Progenitor cell of endocrine pancreas (in vitro differentiated cells): ENCODE measurements at regions not wholly inside any gene's neighbourhood (a gene's known extent, or its start where the extent isn't known, plus 50 kb on each side); places are given as distances from the start of the nearest gene placed in this dataset.
"Not testable (repeated sequence)": the region's sequence is repeated elsewhere in the genome, so short reads cannot be mapped to it uniquely, and the experiment has no call there.

Source experiments
- DNase-seq: peaks from one replicate; pipeline ENCODE4 v3.0.0; 2021; ENCODE audit warnings: low spot score; ENCODE audit not compliant: unreplicated experiment
- H3K27ac Mint-ChIP-seq: 2 replicates; pipeline ENCODE4 v1.8.0; 2021; ENCODE audit warnings: mild to moderate bottlenecking, moderate library complexity, mixed read lengths
- H3K27me3 Mint-ChIP-seq: 2 replicates; pipeline ENCODE4 v1.8.0; 2021; ENCODE audit warnings: mixed read lengths
- H3K36me3 Mint-ChIP-seq: 2 replicates; pipeline ENCODE4 v1.8.0; 2022; ENCODE audit warnings: mixed read lengths; ENCODE audit not compliant: insufficient read depth
- H3K4me1 Mint-ChIP-seq: 2 replicates; pipeline ENCODE4 v1.8.0; 2021; ENCODE audit warnings: low read depth, mixed read lengths
- H3K4me3 Mint-ChIP-seq: 2 replicates; pipeline ENCODE4 v1.8.0; 2021; ENCODE audit warnings: low read depth, mild to moderate bottlenecking, moderate library complexity, mixed read lengths
- H3K9me3 Mint-ChIP-seq: 2 replicates; pipeline ENCODE4 v1.8.0; 2021; ENCODE audit warnings: low read depth, mixed read lengths
- CTCF ChIP-seq: fragments of 200-600 bp; sonication (generic); IDR thresholded peaks from one replicate; pipeline ENCODE4 v1.5.0; 2021; ENCODE audit warnings: antibody characterized with exemption, mild to moderate bottlenecking; ENCODE audit not compliant: unreplicated experiment

GRCh38 chr7:89621925-89622641 is 532.2 kb upstream of the STEAP1 start:
- H3K27me3 Mint-ChIP-seq, result peaks cover 20% of the 10 kb centered on the region
- no peak overlapping the region for H3K27ac Mint-ChIP-seq
- TF ChIP-seq CTCF, result no peak

GRCh38 chr7:89623018-89623672 is 531.1 kb upstream of the STEAP1 start:
- peaks cover 9% of the 10 kb centered on the region for H3K4me1 Mint-ChIP-seq
- no peak overlapping the region for H3K4me3 Mint-ChIP-seq
- H3K36me3 Mint-ChIP-seq, result no peaks in the 10 kb centered on the region
- peaks cover 3% of the 10 kb centered on the region for H3K9me3 Mint-ChIP-seq
- no peak overlapping the region for H3K27ac Mint-ChIP-seq
- no peak for DNase-seq
- peaks cover 20% of the 10 kb centered on the region for H3K27me3 Mint-ChIP-seq
- TF ChIP-seq CTCF, result peak; percentile 81

More at GRCh38 chr7:89621925-89622641, 532.2 kb upstream of the STEAP1 start:
- peaks cover 3% of the 10 kb centered on the region for H3K9me3 Mint-ChIP-seq
- peaks cover 10% of the 10 kb centered on the region for H3K4me1 Mint-ChIP-seq
- H3K4me3 Mint-ChIP-seq, result no peak overlapping the region
- no peaks in the 10 kb centered on the region for H3K36me3 Mint-ChIP-seq
- DNase-seq, result no peak

GRCh38 chr7:89624155-89624554 is 530.1 kb upstream of the STEAP1 start:
- H3K9me3 Mint-ChIP-seq, H3K27ac Mint-ChIP-seq, H3K4me3 Mint-ChIP-seq, DNase-seq, H3K4me1 Mint-ChIP-seq, H3K36me3 Mint-ChIP-seq: not testable (repeated sequence)
- H3K27me3 Mint-ChIP-seq, result peaks cover 20% of the 10 kb centered on the region

- Mint-ChIP-seq H3K27ac (no peak overlapping the region), H3K4me1 (no peaks in the 10 kb centered on the region), H3K36me3 (no peaks in the 10 kb centered on the region), H3K27me3 (no peaks in the 10 kb centered on the region), H3K4me3 (no peak overlapping the region), H3K9me3 (no peaks in the 10 kb centered on the region)
- DNase-seq, result no peak
- TF ChIP-seq CTCF, result no peak
These were observed 505.8 kb upstream of the STEAP1 start for GRCh38 chr7:89648509-89648908.

GRCh38 chr7:89655946-89656345 is 498.3 kb upstream of the STEAP1 start:
- Mint-ChIP-seq H3K27ac (no peak overlapping the region), H3K9me3 (no peaks in the 10 kb centered on the region), H3K4me1 (no peaks in the 10 kb centered on the region), H3K27me3 (no peaks in the 10 kb centered on the region), H3K36me3 (no peaks in the 10 kb centered on the region), H3K4me3 (no peak overlapping the region)
- TF ChIP-seq CTCF, result no peak
- no peak for DNase-seq

- Mint-ChIP-seq H3K4me1 (no peaks in the 10 kb centered on the region), H3K36me3 (no peaks in the 10 kb centered on the region), H3K4me3 (no peak overlapping the region), H3K27ac (no peak overlapping the region), H3K9me3 (no peaks in the 10 kb centered on the region), H3K27me3 (no peaks in the 10 kb centered on the region)
- no peak for TF ChIP-seq CTCF
- no peak for DNase-seq
These were observed 492.4 kb upstream of the STEAP1 start for GRCh38 chr7:89661876-89662275.
